MCF 10A (cell line): ENCODE measurements at regions not wholly inside any gene's neighbourhood (a gene's known extent, or its start where the extent isn't known, plus 50 kb on each side); places are given as distances from the start of the nearest gene placed in this dataset.
"Not testable (repeated sequence)": the region's sequence is repeated elsewhere in the genome, so short reads cannot be mapped to it uniquely, and the experiment has no call there.

Experiments used
- BruUV-seq: library from RNA; stranded (reverse); fragments of 400-500 nt; replicated peaks from 2 replicates; lab custom pipeline; 2021; lab: Mats Ljungman, UMichigan
- CTCF ChIA-PET: fragments of 300-600 bp; sonication (Branson Sonifier 250); formaldehyde crosslinking; extraction: SDS; loops from one replicate; lab custom pipeline; 2021; ENCODE audit warnings: antibody characterized with exemption, inconsistent platforms; lab: Yijun Ruan, JAX
- POLR2A ChIA-PET: fragments of 300-600, 350-650 bp; sonication (Branson Sonifier 250); formaldehyde crosslinking; extraction: SDS; loops from one replicate; lab custom pipeline; 2020; ENCODE audit warnings: antibody characterized with exemption, inconsistent platforms; lab: Yijun Ruan, JAX
- DNase-seq: peaks from one replicate; pipeline ENCODE4 v3.0.0-alpha.2; 2018; ENCODE audit not compliant: unreplicated experiment
- H3K27ac Mint-ChIP-seq: one replicate; pipeline ENCODE4 v1.8.0; 2022; ENCODE audit warnings: mild to moderate bottlenecking, low read depth, mixed read lengths; ENCODE audit not compliant: unreplicated experiment
- H3K27me3 Mint-ChIP-seq: one replicate; pipeline ENCODE4 v1.8.0; 2022; ENCODE audit warnings: mixed read lengths; ENCODE audit not compliant: insufficient read depth, unreplicated experiment
- H3K36me3 Mint-ChIP-seq: one replicate; pipeline ENCODE4 v1.8.0; 2022; ENCODE audit warnings: mild to moderate bottlenecking, moderate library complexity, mixed read lengths; ENCODE audit not compliant: insufficient read depth, unreplicated experiment
- H3K4me1 Mint-ChIP-seq: one replicate; pipeline ENCODE4 v1.8.0; 2022; ENCODE audit warnings: mixed read lengths; ENCODE audit not compliant: insufficient read depth, unreplicated experiment
- H3K4me3 Mint-ChIP-seq: one replicate; pipeline ENCODE4 v1.8.0; 2022; ENCODE audit warnings: mild to moderate bottlenecking, moderate library complexity, mixed read lengths; ENCODE audit not compliant: unreplicated experiment
- H3K9me3 Mint-ChIP-seq: one replicate; pipeline ENCODE4 v1.8.0; 2022; ENCODE audit warnings: mixed read lengths; ENCODE audit not compliant: unreplicated experiment
- intact Hi-C: fragments of 100-400 bp; cut with micrococcal nuclease; formaldehyde crosslinking; loops from 2 replicates; pipeline ENCODE4 v1.14.1; 2022
- TF ChIP-seq, protein P1 (sequence below): fragments of 200-600 bp; IDR thresholded peaks from one replicate; pipeline ENCODE4 v1.8.0; 2022; ENCODE audit warnings: antibody characterized with exemption, mild to moderate bottlenecking; ENCODE audit not compliant: unreplicated experiment

DNA sequence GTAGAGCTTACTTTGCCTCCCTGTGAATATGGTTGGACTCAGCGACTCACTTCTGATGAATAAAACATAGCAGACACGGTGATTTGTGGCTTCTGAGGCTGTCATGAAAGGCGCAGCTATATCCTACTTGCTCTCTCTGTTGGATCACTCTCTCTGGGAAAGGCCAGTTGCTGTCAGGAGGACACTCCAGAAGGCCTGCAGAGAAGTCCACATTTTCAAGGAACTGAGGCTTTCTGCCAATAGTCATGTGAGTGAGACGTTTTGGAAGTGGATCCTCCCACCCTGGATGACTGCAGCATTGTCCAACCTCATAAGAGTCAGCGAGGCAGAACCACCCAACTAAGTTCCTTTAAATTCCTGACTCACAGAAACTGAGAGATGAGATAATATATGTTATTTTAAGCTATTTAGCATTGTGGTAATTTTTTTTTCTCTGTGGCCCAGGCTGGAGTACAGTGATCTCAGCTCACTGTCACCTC, 156.0 kb upstream of the MAST4 start:
- Mint-ChIP-seq H3K9me3 (no peaks in the 10 kb centered on the region), H3K4me1 (no peaks in the 10 kb centered on the region), H3K27ac (no peak overlapping the region), H3K4me3 (no peak overlapping the region), H3K27me3 (no peaks in the 10 kb centered on the region), H3K36me3 (no peaks in the 10 kb centered on the region)
- TF ChIP-seq, protein P1, sequence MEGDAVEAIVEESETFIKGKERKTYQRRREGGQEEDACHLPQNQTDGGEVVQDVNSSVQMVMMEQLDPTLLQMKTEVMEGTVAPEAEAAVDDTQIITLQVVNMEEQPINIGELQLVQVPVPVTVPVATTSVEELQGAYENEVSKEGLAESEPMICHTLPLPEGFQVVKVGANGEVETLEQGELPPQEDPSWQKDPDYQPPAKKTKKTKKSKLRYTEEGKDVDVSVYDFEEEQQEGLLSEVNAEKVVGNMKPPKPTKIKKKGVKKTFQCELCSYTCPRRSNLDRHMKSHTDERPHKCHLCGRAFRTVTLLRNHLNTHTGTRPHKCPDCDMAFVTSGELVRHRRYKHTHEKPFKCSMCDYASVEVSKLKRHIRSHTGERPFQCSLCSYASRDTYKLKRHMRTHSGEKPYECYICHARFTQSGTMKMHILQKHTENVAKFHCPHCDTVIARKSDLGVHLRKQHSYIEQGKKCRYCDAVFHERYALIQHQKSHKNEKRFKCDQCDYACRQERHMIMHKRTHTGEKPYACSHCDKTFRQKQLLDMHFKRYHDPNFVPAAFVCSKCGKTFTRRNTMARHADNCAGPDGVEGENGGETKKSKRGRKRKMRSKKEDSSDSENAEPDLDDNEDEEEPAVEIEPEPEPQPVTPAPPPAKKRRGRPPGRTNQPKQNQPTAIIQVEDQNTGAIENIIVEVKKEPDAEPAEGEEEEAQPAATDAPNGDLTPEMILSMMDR: no peak
- DNase-seq: no peak
- no TSS peak for BruUV-seq
- CTCF ChIA-PET: no interaction called here
- intact Hi-C loops: no loop called here
- POLR2A ChIA-PET: no interaction called here

DNA sequence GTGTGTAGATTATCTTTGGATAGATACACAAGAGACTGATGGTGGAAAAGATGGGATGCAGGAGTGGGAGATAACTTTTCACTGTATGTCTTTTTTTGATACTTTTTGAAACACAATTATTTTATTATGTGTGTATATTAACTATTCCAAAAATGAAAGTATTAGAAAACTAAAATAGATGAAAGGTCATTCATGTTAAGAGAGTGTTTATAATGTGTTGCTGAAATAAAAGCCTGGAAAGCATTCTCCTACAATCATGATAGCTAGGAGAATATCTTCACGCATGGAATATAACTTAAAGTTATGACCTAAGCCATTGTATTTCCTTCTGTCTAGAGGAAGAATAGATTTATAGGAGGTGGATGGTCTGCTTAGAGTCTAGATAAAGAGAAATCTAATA, 154.8 kb upstream of the MAST4 start:
- no peaks in the 10 kb centered on the region for H3K27me3 Mint-ChIP-seq
- intact Hi-C loops: no loop called here
- BruUV-seq: no TSS peak

DNA sequence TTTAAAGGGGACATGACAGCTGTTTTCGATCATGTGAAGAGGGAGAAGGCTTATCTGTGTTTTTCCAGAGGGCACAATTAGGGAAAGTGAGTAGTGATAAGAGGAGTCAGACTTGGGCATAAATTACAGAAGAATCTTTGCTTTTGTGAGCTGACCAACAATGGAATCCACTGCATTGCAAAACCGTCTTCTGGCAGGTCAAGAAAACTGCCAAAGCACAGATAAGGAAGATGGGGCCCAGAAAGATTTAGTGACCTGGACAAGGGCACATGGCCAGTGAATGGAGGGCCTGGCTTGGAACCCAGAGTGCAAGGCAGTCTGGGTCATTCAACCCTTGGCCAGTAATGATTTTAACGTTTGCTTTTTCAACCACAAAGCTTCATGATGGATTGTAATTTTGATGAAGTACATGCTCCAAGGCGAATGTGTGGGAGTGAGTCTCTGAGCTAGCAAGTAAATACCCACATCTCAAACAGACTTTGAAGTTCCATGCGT, 153.2 kb upstream of the MAST4 start:
- H3K27ac Mint-ChIP-seq: no peak overlapping the region
- H3K4me1 Mint-ChIP-seq: no peaks in the 10 kb centered on the region
- peaks cover 8% of the 10 kb centered on the region for H3K9me3 Mint-ChIP-seq
- TF ChIP-seq, protein P1: no peak
- BruUV-seq: no TSS peak
- intact Hi-C loops: no loop called here
- CTCF ChIA-PET: interaction anchor here (0.7 kb wide), 1 partner anchor 283 kb away, joined by 3 read pairs; no protein-coding TSS in a partner anchor
- H3K27me3 Mint-ChIP-seq: no peaks in the 10 kb centered on the region
- POLR2A ChIA-PET: interaction anchor here (0.6 kb wide), 1 partner anchor 939 kb away, joined by 4 read pairs; no protein-coding TSS in a partner anchor
- no peaks in the 10 kb centered on the region for H3K36me3 Mint-ChIP-seq
- no peak for DNase-seq
- H3K4me3 Mint-ChIP-seq: no peak overlapping the region

More for the DNA sequence above, 154.8 kb upstream of the MAST4 start:
- TF ChIP-seq, protein P1: no peak
- H3K36me3 Mint-ChIP-seq: no peaks in the 10 kb centered on the region
- H3K4me3 Mint-ChIP-seq: no peak overlapping the region
- ChIA-PET CTCF (no interaction called here), POLR2A (interaction anchor here (0.7 kb wide), 1 partner anchor 100 kb away, joined by 3 read pairs; no protein-coding TSS in a partner anchor)
- H3K4me1 Mint-ChIP-seq: no peaks in the 10 kb centered on the region
- no peak overlapping the region for H3K27ac Mint-ChIP-seq
- no peak for DNase-seq
- no peaks in the 10 kb centered on the region for H3K9me3 Mint-ChIP-seq

DNA sequence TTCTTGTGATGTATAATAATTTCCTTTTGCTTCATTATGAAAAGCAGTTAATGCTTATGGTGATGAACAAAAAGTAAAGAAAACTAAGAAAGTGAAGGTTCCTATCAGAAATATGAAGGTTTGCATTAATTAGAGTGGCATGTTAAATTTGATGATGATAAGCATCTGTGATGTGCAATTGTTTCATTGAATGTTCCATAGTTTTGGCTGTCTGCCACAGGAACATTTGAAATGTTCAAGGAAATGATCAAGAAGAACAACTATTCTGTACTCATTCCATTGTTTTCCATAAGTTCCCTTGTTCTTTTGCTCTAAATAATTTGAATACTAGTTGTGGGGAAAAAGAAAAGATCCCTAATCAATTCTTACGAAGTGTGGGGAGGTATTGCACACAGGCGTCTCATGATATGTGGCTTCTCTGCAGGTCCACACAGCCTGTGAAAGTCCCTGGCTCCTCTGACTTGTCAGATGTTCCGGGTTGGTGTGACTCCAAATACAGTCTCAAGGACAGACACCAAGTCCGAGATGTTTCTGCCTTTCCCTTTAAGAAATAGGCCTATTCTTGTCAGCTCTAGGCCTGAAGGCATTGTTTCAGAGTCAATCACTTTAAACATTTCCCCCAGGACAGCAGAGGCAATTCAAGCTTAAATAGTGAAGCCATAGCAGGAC, 152.6 kb upstream of the MAST4 start:
- no TSS peak for BruUV-seq
- Mint-ChIP-seq H3K27me3 (no peaks in the 10 kb centered on the region), H3K36me3 (no peaks in the 10 kb centered on the region), H3K4me3 (no peak overlapping the region), H3K27ac (no peak overlapping the region), H3K4me1 (no peaks in the 10 kb centered on the region), H3K9me3 (peaks cover 9% of the 10 kb centered on the region)
- ChIA-PET CTCF (no interaction called here), POLR2A (no interaction called here)
- intact Hi-C loops: no loop called here
- TF ChIP-seq, protein P1: no peak
- DNase-seq: no peak

DNA sequence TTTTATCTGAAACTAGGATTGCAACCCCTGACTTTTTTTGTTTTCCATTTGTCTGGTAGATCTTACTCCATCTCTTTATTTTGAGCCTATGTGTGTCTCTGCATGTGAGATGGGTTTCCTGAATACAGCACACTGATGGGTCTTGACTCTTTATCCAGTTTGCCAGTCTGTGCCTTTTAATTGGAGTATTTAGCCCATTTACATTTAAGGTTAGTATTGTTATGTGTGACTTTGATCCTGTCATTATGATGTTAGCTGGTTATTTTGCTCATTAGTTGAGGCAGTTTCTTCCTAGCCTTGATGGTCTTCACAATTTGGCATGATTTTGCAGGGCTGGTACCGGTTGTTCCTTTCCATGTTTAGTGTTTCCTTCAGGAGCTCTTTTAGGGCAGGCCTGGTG, 148.1 kb upstream of the MAST4 start:
- H3K27me3 Mint-ChIP-seq, H3K27ac Mint-ChIP-seq, POLR2A ChIA-PET, H3K36me3 Mint-ChIP-seq, DNase-seq, CTCF ChIA-PET, intact Hi-C loops, H3K4me1 Mint-ChIP-seq, H3K4me3 Mint-ChIP-seq, BruUV-seq: not testable (repeated sequence)
- H3K9me3 Mint-ChIP-seq: peaks cover 15% of the 10 kb centered on the region
